Stimulated activated CD4-positive, alpha-beta T cell treated with anti-CD3 and anti-CD28 coated beads, Interleukin-2, amount 100 ng/mL, for 24 hours (primary cell): ENCODE measurements at regions not wholly inside any gene's neighbourhood (a gene's known extent, or its start where the extent isn't known, plus 50 kb on each side); places are given as distances from the start of the nearest gene placed in this dataset.
A peak's percentile ranks its signal among the peaks of the same experiment; 100 is the strongest.
"Not testable (repeated sequence)": the region's sequence is repeated elsewhere in the genome, so short reads cannot be mapped to it uniquely, and the experiment has no call there.

Source experiments
- DNase-seq, 2 donors: peaks; one replicate each; pipeline ENCODE4 v3.0.0-alpha.2; 2020

GRCh38 chr9:100714372-100715099 lies 136.7 kb downstream of the CAVIN4 start:
- peak; percentile 52 to 65 for DNase-seq

GRCh38 chr9:100715100-100715380 lies 137.2 kb downstream of the CAVIN4 start:
- DNase-seq, result no peak

- DNase-seq, result no peak
Observed at GRCh38 chr9:100718717-100719116, 140.8 kb downstream of the CAVIN4 start.

- DNase-seq, result no peak
Observed at GRCh38 chr9:100720922-100721321, 143.0 kb downstream of the CAVIN4 start.

- no peak for DNase-seq
Observed at GRCh38 chr9:100724886-100725285, 147.0 kb downstream of the CAVIN4 start.

- DNase-seq, result no peak
Observed at GRCh38 chr9:100725371-100725770, 147.5 kb downstream of the CAVIN4 start.

GRCh38 chr9:100729336-100729895 lies 151.5 kb downstream of the CAVIN4 start:
- DNase-seq, result no peak

- no peak for DNase-seq
Observed at GRCh38 chr9:100730086-100730485, 152.2 kb downstream of the CAVIN4 start.

- no peak for DNase-seq
Observed at GRCh38 chr9:100731038-100731556, 153.2 kb downstream of the CAVIN4 start.

- DNase-seq, result no peak
Observed at GRCh38 chr9:100731557-100731956, 153.7 kb downstream of the CAVIN4 start.

GRCh38 chr9:100739208-100739607 lies 161.3 kb downstream of the CAVIN4 start:
- no peak for DNase-seq

- DNase-seq, result no peak
Observed at GRCh38 chr9:100739666-100740065, 161.8 kb downstream of the CAVIN4 start.

GRCh38 chr9:100748930-100749329 lies 171.1 kb downstream of the CAVIN4 start:
- DNase-seq, result not testable (repeated sequence)

GRCh38 chr9:100756217-100756616 lies 178.3 kb downstream of the CAVIN4 start:
- DNase-seq, result no peak

- DNase-seq, result no peak
Observed at GRCh38 chr9:100759215-100759614, 181.3 kb downstream of the CAVIN4 start.

GRCh38 chr9:100761276-100761802 lies 183.5 kb downstream of the CAVIN4 start:
- DNase-seq, result no peak

GRCh38 chr9:100774326-100774725 lies 196.4 kb downstream of the CAVIN4 start:
- no peak for DNase-seq

- DNase-seq, result no peak
Observed at GRCh38 chr9:100774962-100775361, 197.1 kb downstream of the CAVIN4 start.

- no peak for DNase-seq
Observed at GRCh38 chr9:100775912-100776311, 198.0 kb downstream of the CAVIN4 start.

GRCh38 chr9:100784755-100785154 lies 206.9 kb downstream of the CAVIN4 start:
- no peak for DNase-seq

GRCh38 chr9:100785946-100786345 lies 208.1 kb downstream of the CAVIN4 start:
- DNase-seq, result no peak

- no peak for DNase-seq
Observed at GRCh38 chr9:100794738-100795269, 216.9 kb downstream of the CAVIN4 start.

- no peak for DNase-seq
Observed at GRCh38 chr9:100803956-100804355, 224.6 kb upstream of the PLPPR1 start.

- DNase-seq, result no peak
Observed at GRCh38 chr9:100811643-100812042, 216.9 kb upstream of the PLPPR1 start.
